Psoas muscle (tissue), 7 donors: ENCODE measurements at regions not wholly inside any gene's neighbourhood (a gene's known extent, or its start where the extent isn't known, plus 50 kb on each side); places are given as distances from the start of the nearest gene placed in this dataset.

Source experiments
- ATAC-seq, 4 donors: fragments of 200-7000 bp; cut with Tn5 transposase; one replicate each; pipeline ENCODE4 v1.9.1; 2020; ENCODE audit warnings: moderate library complexity in 3 of 4, mild to moderate bottlenecking in 2 of 4
- DNase-seq, 2 donors: peaks; one replicate each; pipeline ENCODE4 v3.0.0-alpha.2; 2020
- H3K27ac ChIP-seq: fragments of 200-600 bp; one replicate; pipeline ENCODE4 v1.8.0; 2022
- H3K27me3 ChIP-seq, 3 donors: fragments of 200-600 bp in 1 of 3; one replicate each; pipeline versions ENCODE4 v1.6.1 to v1.8.0; 2013 to 2022; ENCODE audit warnings: low read length in 2 of 3, mild to moderate bottlenecking in 2 of 3, moderate library complexity in 1 of 3; ENCODE audit not compliant: insufficient read depth in 3 of 3
- H3K36me3 ChIP-seq, 2 donors: fragments of 200-600 bp in 1 of 2; one replicate each; pipeline versions ENCODE4 v1.6.1 to v1.8.0; 2013 to 2022; ENCODE audit warnings: low read depth in 1 of 2, mild to moderate bottlenecking in 1 of 2, moderate library complexity in 1 of 2; ENCODE audit not compliant: insufficient read depth in 1 of 2
- H3K4me1 ChIP-seq: fragments of 200-600 bp; one replicate; pipeline ENCODE4 v1.8.0; 2022
- H3K4me3 ChIP-seq: fragments of 200-600 bp; one replicate; pipeline ENCODE4 v1.8.0; 2022; ENCODE audit warnings: mild to moderate bottlenecking
- H3K9me3 ChIP-seq: fragments of 200-600 bp; one replicate; pipeline ENCODE4 v1.8.0; 2022
- WGBS, 3 donors: extraction: QIAGEN DNeasy Blood & Tissue Kit; methylation state at CpG; one replicate each; pipeline versions ENCODE4 v1.1.6 to v1.1.7; 2013; 5-methylcytosine and 5-hydroxymethylcytosine counted together
- intact Hi-C, 2 donors: fragments of 100-400 bp; cut with DNase I; formaldehyde crosslinking; loops; one replicate each; pipeline versions ENCODE4 v1.11.0 to v1.14.2; 2022
- TF ChIP-seq, protein P1 (sequence below): fragments of 200-600 bp; IDR thresholded peaks from one replicate; pipeline ENCODE4 v1.8.0; 2022; ENCODE audit warnings: antibody characterized with exemption
- donor health status: healthy with polysubstance abuse.
- donor health status: DM: no; HTN: no; CAD: no; lungs with moderate emphysema.
- donor health status: Bipolar disorder and iron deficiency.
- donor health status: healthy.
- donor health status: DM: yes; HTN: yes; CAD: no.
- donor health status: DM: no; HTN: no; CAD: no.
- donor health status: DM: yes; HTN: yes; CAD: no.

- peaks cover 6% of the 10 kb centered on the region for H3K9me3 ChIP-seq
- H3K27ac ChIP-seq = no peak overlapping the region
- no peak for DNase-seq
- no peak for ATAC-seq
- H3K4me1 ChIP-seq = no peaks in the 10 kb centered on the region
- intact Hi-C loops = no loop called here
- no peaks in the 10 kb centered on the region for H3K27me3 ChIP-seq
- H3K36me3 ChIP-seq = no peaks in the 10 kb centered on the region
- no peak overlapping the region for H3K4me3 ChIP-seq
- TF ChIP-seq, protein P1, sequence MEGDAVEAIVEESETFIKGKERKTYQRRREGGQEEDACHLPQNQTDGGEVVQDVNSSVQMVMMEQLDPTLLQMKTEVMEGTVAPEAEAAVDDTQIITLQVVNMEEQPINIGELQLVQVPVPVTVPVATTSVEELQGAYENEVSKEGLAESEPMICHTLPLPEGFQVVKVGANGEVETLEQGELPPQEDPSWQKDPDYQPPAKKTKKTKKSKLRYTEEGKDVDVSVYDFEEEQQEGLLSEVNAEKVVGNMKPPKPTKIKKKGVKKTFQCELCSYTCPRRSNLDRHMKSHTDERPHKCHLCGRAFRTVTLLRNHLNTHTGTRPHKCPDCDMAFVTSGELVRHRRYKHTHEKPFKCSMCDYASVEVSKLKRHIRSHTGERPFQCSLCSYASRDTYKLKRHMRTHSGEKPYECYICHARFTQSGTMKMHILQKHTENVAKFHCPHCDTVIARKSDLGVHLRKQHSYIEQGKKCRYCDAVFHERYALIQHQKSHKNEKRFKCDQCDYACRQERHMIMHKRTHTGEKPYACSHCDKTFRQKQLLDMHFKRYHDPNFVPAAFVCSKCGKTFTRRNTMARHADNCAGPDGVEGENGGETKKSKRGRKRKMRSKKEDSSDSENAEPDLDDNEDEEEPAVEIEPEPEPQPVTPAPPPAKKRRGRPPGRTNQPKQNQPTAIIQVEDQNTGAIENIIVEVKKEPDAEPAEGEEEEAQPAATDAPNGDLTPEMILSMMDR = no peak
Measured at GRCh38 chr7:38086857-38087256, 91.2 kb upstream of the STARD3NL start.

- no peak overlapping the region for H3K27ac ChIP-seq
- H3K4me3 ChIP-seq = no peak overlapping the region
- peaks cover 9% of the 10 kb centered on the region for H3K9me3 ChIP-seq
- H3K4me1 ChIP-seq = no peaks in the 10 kb centered on the region
- DNase-seq (no peak), ATAC-seq (no peak)
- no peaks in the 10 kb centered on the region for H3K36me3 ChIP-seq
- WGBS, 3 donors = 22 to 37% (median 25%) methylated on average over 1 of the region's 1 CpG
- intact Hi-C loops = no loop called here
- TF ChIP-seq, protein P1 = no peak
- H3K27me3 ChIP-seq = no peaks in the 10 kb centered on the region
Measured at GRCh38 chr7:38102507-38102906, 75.5 kb upstream of the STARD3NL start.

GRCh38 chr7:38105874-38106483, 72.1 kb upstream of the STARD3NL start:
- DNase-seq = no peak
- no peaks in the 10 kb centered on the region for H3K27me3 ChIP-seq
- TF ChIP-seq, protein P1 = peak; percentile 62
- H3K9me3 ChIP-seq = no peaks in the 10 kb centered on the region
- 27 to 34% (median 30%) methylated on average over 5 of the region's 5 CpGs for WGBS, 3 donors
- intact Hi-C loops = loop anchor here (2.0 to 5.0 kb wide), 2 partner anchors 115 to 204 kb away; no protein-coding TSS in a partner anchor
- no peaks in the 10 kb centered on the region for H3K36me3 ChIP-seq
- H3K4me1 ChIP-seq = no peaks in the 10 kb centered on the region
- H3K4me3 ChIP-seq = no peak overlapping the region
- ATAC-seq = peak in 3 of 4 donors; percentile 53 to 84 (median 54)
- no peak overlapping the region for H3K27ac ChIP-seq

DNA sequence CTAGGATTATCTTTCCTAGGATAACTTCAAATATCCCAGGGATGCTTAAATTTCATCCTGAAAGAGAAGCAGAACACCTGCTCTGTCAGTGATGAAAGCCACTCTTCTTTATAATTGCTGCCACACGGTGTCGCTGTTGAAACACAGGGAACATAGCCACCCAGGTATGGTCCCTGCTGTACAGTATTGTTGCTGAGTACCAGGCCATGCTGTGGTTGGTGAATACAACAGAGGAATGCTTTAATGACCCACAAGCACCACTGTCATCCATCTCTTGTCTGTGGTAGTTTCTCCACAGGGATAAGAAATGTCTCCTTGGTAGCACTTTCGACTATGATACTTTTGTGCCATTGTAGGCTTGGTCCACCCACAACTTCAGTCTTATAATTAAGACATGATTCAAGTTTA, 70.6 kb upstream of the STARD3NL start:
- DNase-seq (peak; percentile 17 to 52), ATAC-seq (peak; percentile 67 to 89 (median 74))
- intact Hi-C loops = loop anchor here (1.0 to 5.0 kb wide), 3 partner anchors 113 to 205 kb away; no protein-coding TSS in a partner anchor
- no peak overlapping the region for H3K27ac ChIP-seq
- WGBS, 3 donors = 31 to 37% (median 33%) methylated on average over 3 of the region's 3 CpGs
- H3K4me3 ChIP-seq = no peak overlapping the region
- TF ChIP-seq, protein P1 = peak; percentile 80
- H3K4me1 ChIP-seq = no peaks in the 10 kb centered on the region
- H3K27me3 ChIP-seq = no peaks in the 10 kb centered on the region
- H3K9me3 ChIP-seq = no peaks in the 10 kb centered on the region
- H3K36me3 ChIP-seq = no peaks in the 10 kb centered on the region

DNA sequence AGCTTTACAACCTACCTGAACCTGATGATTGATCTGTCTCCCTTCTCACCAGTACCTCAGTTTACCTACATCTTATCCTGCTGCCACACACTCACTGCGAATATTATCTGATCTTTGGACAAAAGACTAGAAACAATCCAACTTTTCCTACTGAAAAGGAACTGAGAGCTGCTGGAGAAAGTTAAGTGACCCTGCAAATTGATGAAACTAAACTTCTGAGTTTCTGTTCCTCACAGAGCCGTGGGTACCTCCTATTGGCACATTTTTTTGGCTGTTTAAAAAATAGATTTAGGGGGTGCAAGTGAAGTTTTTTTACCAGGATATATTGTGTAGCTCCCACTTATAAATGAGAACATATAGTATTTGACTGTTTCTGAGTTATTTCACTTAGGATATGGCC, 66.0 kb upstream of the STARD3NL start:
- Histone ChIP-seq H3K4me1 (no peaks in the 10 kb centered on the region), H3K27me3 (no peaks in the 10 kb centered on the region), H3K9me3 (no peaks in the 10 kb centered on the region), H3K27ac (no peak overlapping the region), H3K4me3 (no peak overlapping the region), H3K36me3 (no peaks in the 10 kb centered on the region)
- intact Hi-C loops = no loop called here
- TF ChIP-seq, protein P1 = no peak
- ATAC-seq (no peak), DNase-seq (no peak)
- WGBS, 3 donors = 83 to 91% (median 88%) methylated on average over 2 of the region's 2 CpGs
